Stimulated activated CD4-positive, alpha-beta T cell treated with anti-CD3 and anti-CD28 coated beads, Interleukin-1b, Interleukin-23, amount 100 ng/mL, for 24 hours (primary cell): ENCODE measurements at regions not wholly inside any gene's neighbourhood (a gene's known extent, or its start where the extent isn't known, plus 50 kb on each side); places are given as distances from the start of the nearest gene placed in this dataset.
A peak's percentile ranks its signal among the peaks of the same experiment; 100 is the strongest.

ENCODE experiments used
- DNase-seq, 4 experiments: peaks; one replicate each; pipeline ENCODE4 v3.0.0-alpha.2; 2020; ENCODE audit warnings: low read depth in 4 of 4, low spot score in 1 of 4

- no peak for DNase-seq
Measured at GRCh38 chr1:84090447-84091245, 53.4 kb upstream of the PRKACB start.

- DNase-seq = no peak
Measured at GRCh38 chr1:84089867-84090266, 54.2 kb upstream of the PRKACB start.

- DNase-seq = no peak
Measured at GRCh38 chr1:84089465-84089864, 54.6 kb upstream of the PRKACB start.

- DNase-seq = no peak
Measured at GRCh38 chr1:84086616-84087015, 57.5 kb upstream of the PRKACB start.

- DNase-seq = no peak
Measured at GRCh38 chr1:84086189-84086588, 57.9 kb upstream of the PRKACB start.

GRCh38 chr1:84083307-84083706 is 60.8 kb upstream of the PRKACB start:
- no peak for DNase-seq

- DNase-seq = no peak
Measured at GRCh38 chr1:84078842-84079202, 65.2 kb upstream of the PRKACB start.

- DNase-seq = no peak
Measured at GRCh38 chr1:84078108-84078841, 65.8 kb upstream of the PRKACB start.

- peak; percentile 24 to 64 (median 54) for DNase-seq
Measured at GRCh38 chr1:84077476-84078107, 66.5 kb upstream of the PRKACB start.

GRCh38 chr1:84073266-84073665 is 70.8 kb upstream of the PRKACB start:
- no peak for DNase-seq

GRCh38 chr1:84069236-84069845 is 70.4 kb upstream of the TTLL7 start:
- DNase-seq = no peak

- no peak for DNase-seq
Measured at GRCh38 chr1:84062496-84062895, 63.6 kb upstream of the TTLL7 start.

GRCh38 chr1:84061336-84061735 is 62.4 kb upstream of the TTLL7 start:
- DNase-seq = no peak

GRCh38 chr1:84060781-84061180 is 61.8 kb upstream of the TTLL7 start:
- DNase-seq = no peak

- DNase-seq = no peak
Measured at GRCh38 chr1:84048820-84049219, 49.9 kb upstream of the TTLL7 start.
